B cell (primary cell): ENCODE measurements at regions not wholly inside any gene's neighbourhood (a gene's known extent, or its start where the extent isn't known, plus 50 kb on each side); places are given as distances from the start of the nearest gene placed in this dataset.

Experiments used
- ATAC-seq: fragments of 200-7000 bp; cut with Tn5 transposase; one replicate; pipeline ENCODE4 v1.10.0; 2021; ENCODE audit warnings: low read depth, mild to moderate bottlenecking, moderate number of reproducible peaks, moderate library complexity
- CTCF ChIA-PET: fragments of 350-600 bp; sonication (Branson Sonifier 250); formaldehyde crosslinking; loops from one replicate; lab custom pipeline; 2021; ENCODE audit warnings: antibody characterized with exemption, inconsistent platforms; lab: Charles Lee
- POLR2A ChIA-PET: fragments of 350-600 bp; sonication (Branson Sonifier 250); formaldehyde crosslinking; loops from one replicate; lab custom pipeline; 2021; ENCODE audit warnings: antibody characterized with exemption; lab: Charles Lee
- DNase-seq: peaks from one replicate; pipeline ENCODE4 v3.0.0; 2013
- H2AFZ ChIP-seq: 2 replicates; pipeline ENCODE4 v1.6.1; 2012; ENCODE audit warnings: mild to moderate bottlenecking, low read depth, low read length; ENCODE audit not compliant: insufficient read depth, poor library complexity, severe bottlenecking
- H3K27ac ChIP-seq, 2 donors: 1 replicate in 1 of 2; 2 replicates in 1 of 2; pipeline ENCODE4 v1.5.1; 2012 to 2013; ENCODE audit warnings: low read length in 2 of 2, mild to moderate bottlenecking in 2 of 2, moderate library complexity in 1 of 2
- H3K27me3 ChIP-seq, 4 experiments: fragments of 200-600 bp in 1 of 4; sonication (generic) in 1 of 4; replicated peaks in 1 of 4; 1 replicate in 2 of 4; 2 replicates in 2 of 4; pipeline versions ENCODE4 v1.6.1 to v1.7.0; 2013 to 2016; ENCODE audit warnings: low read length in 3 of 4, mild to moderate bottlenecking in 2 of 4, mixed read lengths in 1 of 4, moderate library complexity in 1 of 4; ENCODE audit not compliant: insufficient read depth in 4 of 4, control insufficient read depth in 3 of 4; ENCODE audit errors: control extremely low read depth in 1 of 4
- H3K36me3 ChIP-seq, 2 experiments: replicated peaks in 1 of 2; 1 replicate in 1 of 2; 2 replicates in 1 of 2; pipeline versions ENCODE4 v1.6.1 to v1.7.1; 2013; ENCODE audit warnings: low read length in 1 of 2; ENCODE audit not compliant: insufficient read depth in 2 of 2, control insufficient read depth in 1 of 2; ENCODE audit errors: control extremely low read depth in 1 of 2, extremely low read depth in 1 of 2
- H3K4me1 ChIP-seq, 2 donors: fragments of 200-600 bp in 1 of 2; sonication (generic) in 1 of 2; 1 replicate in 1 of 2; 2 replicates in 1 of 2; pipeline versions ENCODE4 v1.5.1 to v1.6.1; 2013 to 2017; ENCODE audit warnings: low read length in 2 of 2; ENCODE audit not compliant: control insufficient read depth in 2 of 2, insufficient read depth in 2 of 2
- H3K4me2 ChIP-seq: replicated peaks from 2 replicates; pipeline ENCODE3; 2012; ENCODE audit warnings: mild to moderate bottlenecking, low read depth, low read length; ENCODE audit not compliant: poor library complexity, severe bottlenecking
- H3K4me3 ChIP-seq, 5 experiments: fragments of 200-600 bp in 1 of 5; sonication (generic) in 1 of 5; 1 replicate in 3 of 5; 2 replicates in 2 of 5; pipeline versions ENCODE4 v1.5.1 to v1.7.0; 2011 to 2016; ENCODE audit warnings: low read length in 4 of 5, mild to moderate bottlenecking in 4 of 5, low read depth in 2 of 5, control low read depth in 1 of 5, moderate library complexity in 1 of 5; ENCODE audit not compliant: insufficient read depth in 1 of 5; ENCODE audit errors: control extremely low read depth in 1 of 5, extremely low read depth in 1 of 5
- H3K79me2 ChIP-seq: fragments of 200-600 bp; sonication (generic); one replicate; pipeline ENCODE4 v1.6.0; 2016; ENCODE audit warnings: low read length; ENCODE audit not compliant: control insufficient read depth, insufficient read depth
- H3K9ac ChIP-seq: fragments of 200-600 bp; sonication (generic); 2 replicates; pipeline ENCODE4 v1.6.1; 2017; ENCODE audit warnings: mild to moderate bottlenecking, low read length, moderate library complexity
- H3K9me3 ChIP-seq, 3 donors: one replicate each; pipeline versions ENCODE4 v1.6.1 to v1.7.1; 2013; ENCODE audit warnings: low read length in 2 of 3; ENCODE audit not compliant: control insufficient read depth in 2 of 3, insufficient read depth in 1 of 3; ENCODE audit errors: control extremely low read depth in 1 of 3
- H4K20me1 ChIP-seq: 2 replicates; pipeline ENCODE4 v1.6.0; 2012; ENCODE audit warnings: mild to moderate bottlenecking, low read length; ENCODE audit not compliant: insufficient read depth, control insufficient read depth, poor library complexity, severe bottlenecking
- H3K27ac Mint-ChIP-seq: one replicate; pipeline ENCODE4 v1.8.0; 2021; ENCODE audit warnings: mixed read lengths
- H3K27me3 Mint-ChIP-seq: one replicate; pipeline ENCODE4 v1.8.0; 2021; ENCODE audit warnings: mixed read lengths
- H3K4me1 Mint-ChIP-seq: one replicate; pipeline ENCODE4 v1.8.0; 2021; ENCODE audit warnings: mixed read lengths
- H3K4me3 Mint-ChIP-seq: one replicate; pipeline ENCODE4 v1.8.0; 2021; ENCODE audit warnings: mixed read lengths
- H3K9me3 Mint-ChIP-seq: one replicate; pipeline ENCODE4 v1.8.0; 2022; ENCODE audit warnings: mixed read lengths; ENCODE audit not compliant: insufficient read depth
- EZH2 ChIP-seq: IDR thresholded peaks from 2 replicates; pipeline ENCODE4 v1.6.1; 2012; ENCODE audit warnings: borderline replicate concordance, low read depth, mild to moderate bottlenecking, moderate library complexity, low read length; ENCODE audit not compliant: insufficient read depth, poor library complexity, severe bottlenecking
- WGBS: methylation state at CpG from one replicate; pipeline ENCODE4 v1.1.5; 2013; ENCODE audit warnings: missing lambda C conversion rate; ENCODE audit not compliant: insufficient coverage; 5-methylcytosine and 5-hydroxymethylcytosine counted together
- intact Hi-C: fragments of 100-400 bp; cut with micrococcal nuclease; formaldehyde crosslinking; loops from one replicate; pipeline ENCODE4 v1.10.0; 2022
- TF ChIP-seq, protein P1 (sequence below): fragments of 200-600 bp; IDR thresholded peaks from one replicate; pipeline ENCODE4 v1.8.0; 2022; ENCODE audit warnings: antibody characterized with exemption, mild to moderate bottlenecking

DNA sequence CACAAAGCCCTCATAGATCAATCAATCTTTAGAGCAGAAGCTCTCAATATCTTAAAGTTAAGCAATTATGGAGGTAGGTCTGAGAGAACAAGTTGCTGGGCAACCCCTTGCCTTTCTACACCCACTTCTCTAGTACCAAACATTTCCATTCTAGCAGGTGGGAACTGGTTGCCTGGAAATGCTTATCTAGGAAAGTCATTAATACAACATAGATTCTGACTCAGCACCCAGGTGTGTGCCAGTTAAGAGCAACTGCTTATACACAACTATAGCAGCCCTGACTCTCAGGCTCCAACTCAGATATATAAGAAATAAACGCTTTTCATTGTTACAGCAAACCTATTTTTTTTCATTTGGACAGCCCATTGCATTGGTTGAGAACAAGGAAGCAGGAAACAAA lies 237.7 kb downstream of the IRS1 start:
- Histone ChIP-seq H3K4me3 (no peak overlapping the region), H3K9me3 (no peaks in the 10 kb centered on the region), H3K27ac (no peak overlapping the region), H4K20me1 (no peaks in the 10 kb centered on the region), H3K79me2 (no peaks in the 10 kb centered on the region), H3K36me3 (no peaks in the 10 kb centered on the region), H3K4me1 (no peaks in the 10 kb centered on the region), H3K9ac (no peak overlapping the region), H2AFZ (no peak overlapping the region), H3K27me3 (no peaks in the 10 kb centered on the region), H3K4me2 (no peak overlapping the region)
- no CpG with 5 or more reads among the region's 1 CpG for WGBS
- CTCF ChIA-PET = no interaction called here
- no peak overlapping the region for H3K27ac Mint-ChIP-seq
- intact Hi-C loops = no loop called here
- ATAC-seq = no peak
- H3K4me3 Mint-ChIP-seq = no peak overlapping the region
- no peak for DNase-seq
- H3K27me3 Mint-ChIP-seq = peaks cover 15% of the 10 kb centered on the region
- no peaks in the 10 kb centered on the region for H3K9me3 Mint-ChIP-seq
- TF ChIP-seq, protein P1, sequence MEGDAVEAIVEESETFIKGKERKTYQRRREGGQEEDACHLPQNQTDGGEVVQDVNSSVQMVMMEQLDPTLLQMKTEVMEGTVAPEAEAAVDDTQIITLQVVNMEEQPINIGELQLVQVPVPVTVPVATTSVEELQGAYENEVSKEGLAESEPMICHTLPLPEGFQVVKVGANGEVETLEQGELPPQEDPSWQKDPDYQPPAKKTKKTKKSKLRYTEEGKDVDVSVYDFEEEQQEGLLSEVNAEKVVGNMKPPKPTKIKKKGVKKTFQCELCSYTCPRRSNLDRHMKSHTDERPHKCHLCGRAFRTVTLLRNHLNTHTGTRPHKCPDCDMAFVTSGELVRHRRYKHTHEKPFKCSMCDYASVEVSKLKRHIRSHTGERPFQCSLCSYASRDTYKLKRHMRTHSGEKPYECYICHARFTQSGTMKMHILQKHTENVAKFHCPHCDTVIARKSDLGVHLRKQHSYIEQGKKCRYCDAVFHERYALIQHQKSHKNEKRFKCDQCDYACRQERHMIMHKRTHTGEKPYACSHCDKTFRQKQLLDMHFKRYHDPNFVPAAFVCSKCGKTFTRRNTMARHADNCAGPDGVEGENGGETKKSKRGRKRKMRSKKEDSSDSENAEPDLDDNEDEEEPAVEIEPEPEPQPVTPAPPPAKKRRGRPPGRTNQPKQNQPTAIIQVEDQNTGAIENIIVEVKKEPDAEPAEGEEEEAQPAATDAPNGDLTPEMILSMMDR = no peak
- no peak for TF ChIP-seq EZH2
- POLR2A ChIA-PET = no interaction called here
- no peaks in the 10 kb centered on the region for H3K4me1 Mint-ChIP-seq

DNA sequence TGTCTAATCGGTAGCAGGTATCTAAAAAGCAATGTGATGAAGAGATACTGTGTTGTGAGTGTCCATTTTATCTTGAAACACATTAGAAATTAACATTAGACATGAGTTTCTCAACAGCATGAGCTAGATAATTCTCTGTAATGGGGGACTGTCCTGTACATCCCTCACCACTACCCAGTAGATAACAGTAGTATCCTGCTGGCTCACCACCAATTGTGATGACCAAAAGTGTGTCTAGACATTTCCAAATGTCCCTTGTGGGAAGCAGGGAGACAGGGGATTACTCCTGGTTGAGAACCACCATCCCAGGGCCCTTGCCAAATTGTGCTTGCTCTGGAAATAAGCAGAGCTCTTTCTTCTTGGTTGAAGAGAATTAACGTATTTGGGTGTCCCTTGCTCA lies 239.3 kb downstream of the IRS1 start:
- no peaks in the 10 kb centered on the region for H3K9me3 Mint-ChIP-seq
- no peak overlapping the region for H3K4me2 ChIP-seq
- ATAC-seq (no peak), DNase-seq (no peak)
- WGBS = 67% methylated on average over 1 of the region's 2 CpGs
- no peaks in the 10 kb centered on the region for H4K20me1 ChIP-seq
- H3K4me3 Mint-ChIP-seq = no peak overlapping the region
- H3K79me2 ChIP-seq = no peaks in the 10 kb centered on the region
- H3K4me1 ChIP-seq = no peaks in the 10 kb centered on the region
- no peak overlapping the region for H3K4me3 ChIP-seq
- H3K27ac Mint-ChIP-seq = no peak overlapping the region
- H3K27me3 Mint-ChIP-seq = peaks cover 23% of the 10 kb centered on the region
- CTCF ChIA-PET = no interaction called here
- no peak overlapping the region for H3K9ac ChIP-seq
- TF ChIP-seq, protein P1 = no peak
- no peak for TF ChIP-seq EZH2
- H3K27me3 ChIP-seq = no peaks in the 10 kb centered on the region
- no peak overlapping the region for H3K27ac ChIP-seq
- no peaks in the 10 kb centered on the region for H3K9me3 ChIP-seq
- intact Hi-C loops = no loop called here
- POLR2A ChIA-PET = no interaction called here
- no peaks in the 10 kb centered on the region for H3K36me3 ChIP-seq
- no peaks in the 10 kb centered on the region for H3K4me1 Mint-ChIP-seq
- H2AFZ ChIP-seq = no peak overlapping the region
